ENCODE measurements at regions not wholly inside any gene's neighbourhood (a gene's known extent, or its start where the extent isn't known, plus 50 kb on each side); places are given as distances from the start of the nearest gene placed in this dataset.
"Not testable (repeated sequence)": the region's sequence is repeated elsewhere in the genome, so short reads cannot be mapped to it uniquely, and the experiment has no call there.

DNA sequence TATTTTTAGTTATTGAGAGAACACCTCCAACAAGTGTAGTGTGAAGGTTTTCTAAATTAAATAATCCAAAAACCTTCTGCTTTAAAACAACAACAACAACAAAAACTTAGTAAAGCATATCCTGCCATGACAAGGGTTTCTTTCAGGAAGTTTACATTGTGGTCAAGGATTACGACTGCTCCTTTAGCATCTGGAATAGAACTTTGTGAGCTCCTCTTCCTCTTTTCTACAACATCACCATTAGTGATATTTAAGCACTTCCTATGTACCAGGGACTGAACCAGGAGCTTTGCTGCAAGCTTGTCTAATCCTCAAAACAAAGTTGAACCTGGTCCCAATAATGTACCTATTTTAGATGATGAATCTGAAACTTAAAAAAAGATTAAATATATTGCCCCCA is 315.4 kb upstream of the KITLG start:
- no peaks in the 10 kb centered on the region for H3K4me1 ChIP-seq (ENCODE audit: insufficient read depth, low read length)
- H3K9me3 ChIP-seq (ENCODE audit: low read depth, low read length) = no peaks in the 10 kb centered on the region
- H3K27me3 ChIP-seq (ENCODE audit: insufficient read depth, low read length) = no peaks in the 10 kb centered on the region
- no peak overlapping the region for H3K4me3 ChIP-seq (ENCODE audit: low read length)

DNA sequence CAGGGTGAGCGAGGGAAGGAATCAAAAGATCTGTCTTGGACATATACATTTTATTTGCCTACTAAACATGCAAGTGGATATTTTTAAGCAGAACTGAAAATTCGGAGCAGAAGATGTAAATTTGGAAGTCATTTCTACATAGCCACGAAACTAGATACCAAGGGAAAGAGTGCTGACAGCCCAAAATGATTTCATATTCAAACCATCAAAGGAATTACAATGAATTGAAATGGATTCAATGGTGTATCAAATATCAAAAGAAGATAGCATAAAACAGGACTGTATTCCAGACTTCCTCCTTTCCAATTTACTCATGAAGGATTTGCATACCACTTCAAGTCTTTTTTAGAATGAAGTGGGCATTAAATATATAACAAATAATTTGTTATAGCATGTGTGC is 313.5 kb upstream of the KITLG start:
- no peak overlapping the region for H3K4me3 ChIP-seq (ENCODE audit: low read length)
- H3K27me3 ChIP-seq (ENCODE audit: insufficient read depth, low read length) = no peaks in the 10 kb centered on the region
- no peaks in the 10 kb centered on the region for H3K4me1 ChIP-seq (ENCODE audit: insufficient read depth, low read length)
- H3K9me3 ChIP-seq (ENCODE audit: low read depth, low read length) = no peaks in the 10 kb centered on the region

DNA sequence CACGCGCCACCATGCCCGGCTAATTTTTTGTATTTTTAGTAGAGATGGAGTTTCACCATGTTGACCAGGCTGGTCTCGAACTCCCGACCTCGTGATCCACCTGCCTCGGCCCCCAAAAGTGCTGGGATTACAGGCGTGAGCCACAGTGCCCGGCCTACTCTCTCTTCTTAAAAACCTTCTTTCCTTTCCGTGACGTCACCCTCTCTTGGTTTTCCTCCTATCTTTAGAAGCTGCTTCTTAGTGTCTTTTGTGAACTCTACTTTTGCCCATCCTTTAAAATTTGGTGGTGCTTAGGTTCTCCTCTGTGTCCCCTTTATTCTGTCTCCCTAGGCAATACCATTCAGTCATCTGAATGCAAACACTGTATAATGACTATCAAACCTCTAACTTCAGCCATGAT is 311.2 kb upstream of the KITLG start:
- H3K4me1 ChIP-seq (ENCODE audit: insufficient read depth, low read length); H3K27me3 ChIP-seq (ENCODE audit: insufficient read depth, low read length); H3K4me3 ChIP-seq (ENCODE audit: low read length); H3K9me3 ChIP-seq (ENCODE audit: low read depth, low read length): not testable (repeated sequence)

GRCh38 chr12:88889326-88890110 is 309.2 kb upstream of the KITLG start:
- H3K27me3 ChIP-seq (ENCODE audit: insufficient read depth, low read length) = no peaks in the 10 kb centered on the region
- no peaks in the 10 kb centered on the region for H3K4me1 ChIP-seq (ENCODE audit: insufficient read depth, low read length)
- no peak overlapping the region for H3K4me3 ChIP-seq (ENCODE audit: low read length)
- no peaks in the 10 kb centered on the region for H3K9me3 ChIP-seq (ENCODE audit: low read depth, low read length)

- H3K9me3 ChIP-seq (ENCODE audit: low read depth, low read length) = no peaks in the 10 kb centered on the region
- H3K4me3 ChIP-seq (ENCODE audit: low read length) = no peak overlapping the region
- no peaks in the 10 kb centered on the region for H3K27me3 ChIP-seq (ENCODE audit: insufficient read depth, low read length)
- no peaks in the 10 kb centered on the region for H3K4me1 ChIP-seq (ENCODE audit: insufficient read depth, low read length)
Measured at GRCh38 chr12:88884600-88884999, 304.3 kb upstream of the KITLG start.

- Histone ChIP-seq H3K4me3 (ENCODE audit: low read length) (no peak overlapping the region), H3K9me3 (ENCODE audit: low read depth, low read length) (no peaks in the 10 kb centered on the region), H3K27me3 (ENCODE audit: insufficient read depth, low read length) (no peaks in the 10 kb centered on the region), H3K4me1 (ENCODE audit: insufficient read depth, low read length) (no peaks in the 10 kb centered on the region)
Measured at GRCh38 chr12:88882662-88883061, 302.4 kb upstream of the KITLG start.

DNA sequence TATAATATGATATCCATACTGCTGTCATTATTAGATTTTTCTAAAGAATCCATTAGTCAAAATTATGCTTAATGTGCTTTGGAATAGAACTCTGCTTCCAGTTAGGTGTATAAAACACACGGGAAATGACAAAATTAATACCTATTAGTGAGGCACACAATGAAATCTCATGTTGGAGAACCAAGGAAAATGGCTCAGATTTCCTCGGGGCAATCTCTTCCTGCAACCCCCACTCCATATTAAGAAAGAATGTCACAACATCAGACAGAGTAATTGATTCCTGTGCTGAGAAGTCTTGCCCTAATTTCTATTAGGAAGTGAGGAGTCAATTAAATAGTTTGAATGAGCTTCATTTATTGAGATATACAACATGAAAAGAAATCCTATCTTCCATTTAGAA is 299.8 kb upstream of the KITLG start:
- no peak overlapping the region for H3K4me3 ChIP-seq (ENCODE audit: low read length)
- no peaks in the 10 kb centered on the region for H3K27me3 ChIP-seq (ENCODE audit: insufficient read depth, low read length)
- H3K9me3 ChIP-seq (ENCODE audit: low read depth, low read length) = no peaks in the 10 kb centered on the region
- no peaks in the 10 kb centered on the region for H3K4me1 ChIP-seq (ENCODE audit: insufficient read depth, low read length)

DNA sequence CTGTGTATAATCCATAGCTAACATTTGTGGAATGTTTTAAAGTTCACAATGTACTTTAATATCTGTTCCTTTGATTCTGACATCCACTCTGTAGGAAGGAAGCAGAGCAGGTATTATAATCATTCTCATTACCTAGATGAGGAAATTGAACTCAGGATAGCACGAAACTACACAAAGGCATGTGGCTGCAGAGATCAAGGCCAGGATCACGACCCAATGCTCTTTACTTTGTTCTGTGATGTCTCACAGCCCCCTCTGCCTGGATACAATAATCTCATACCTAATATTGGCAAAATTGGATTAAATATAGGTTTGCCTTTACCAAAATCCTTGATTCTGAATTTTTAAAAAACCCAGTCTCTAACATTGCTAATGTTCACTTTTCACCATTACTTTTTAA is 298.0 kb upstream of the KITLG start:
- Histone ChIP-seq H3K4me1 (ENCODE audit: insufficient read depth, low read length) (no peaks in the 10 kb centered on the region), H3K27me3 (ENCODE audit: insufficient read depth, low read length) (no peaks in the 10 kb centered on the region), H3K4me3 (ENCODE audit: low read length) (no peak overlapping the region), H3K9me3 (ENCODE audit: low read depth, low read length) (no peaks in the 10 kb centered on the region)

- Histone ChIP-seq H3K4me3 (ENCODE audit: low read length) (no peak overlapping the region), H3K9me3 (ENCODE audit: low read depth, low read length) (no peaks in the 10 kb centered on the region), H3K27me3 (ENCODE audit: insufficient read depth, low read length) (no peaks in the 10 kb centered on the region), H3K4me1 (ENCODE audit: insufficient read depth, low read length) (no peaks in the 10 kb centered on the region)
Measured at GRCh38 chr12:88876857-88877256, 296.6 kb upstream of the KITLG start.

- no peaks in the 10 kb centered on the region for H3K9me3 ChIP-seq (ENCODE audit: low read depth, low read length)
Measured at GRCh38 chr12:88870000-88870737, 289.9 kb upstream of the KITLG start.

DNA sequence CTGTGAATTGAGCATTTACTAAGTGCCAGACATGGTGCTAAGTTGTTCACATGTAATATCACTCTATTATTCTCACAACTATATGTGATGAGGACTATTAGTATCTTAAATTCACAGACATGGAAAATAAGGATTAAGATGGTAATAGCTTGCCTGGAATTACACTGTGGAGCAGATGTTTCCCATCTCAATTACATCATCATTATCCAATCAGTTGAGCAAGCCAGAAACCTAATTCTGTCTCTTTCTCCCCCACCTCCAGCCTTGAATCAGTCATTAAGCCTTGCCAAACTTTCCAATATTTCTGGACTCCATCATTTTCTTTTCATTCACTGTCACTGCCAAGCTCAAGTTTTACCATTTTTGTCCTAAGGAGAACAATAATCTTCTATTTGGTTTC is 287.8 kb upstream of the KITLG start:
- Histone ChIP-seq H3K4me1 (ENCODE audit: insufficient read depth, low read length) (no peaks in the 10 kb centered on the region), H3K27me3 (ENCODE audit: insufficient read depth, low read length) (no peaks in the 10 kb centered on the region), H3K9me3 (ENCODE audit: low read depth, low read length) (no peaks in the 10 kb centered on the region), H3K4me3 (ENCODE audit: low read length) (no peak overlapping the region)

More at GRCh38 chr12:88870000-88870737, 289.9 kb upstream of the KITLG start:
- H3K4me3 ChIP-seq (ENCODE audit: low read length) = no peak overlapping the region
- no peaks in the 10 kb centered on the region for H3K27me3 ChIP-seq (ENCODE audit: insufficient read depth, low read length)
- no peaks in the 10 kb centered on the region for H3K4me1 ChIP-seq (ENCODE audit: insufficient read depth, low read length)

- no peak overlapping the region for H3K4me3 ChIP-seq (ENCODE audit: low read length)
- H3K4me1 ChIP-seq (ENCODE audit: insufficient read depth, low read length) = no peaks in the 10 kb centered on the region
- H3K9me3 ChIP-seq (ENCODE audit: low read depth, low read length) = no peaks in the 10 kb centered on the region
- H3K27me3 ChIP-seq (ENCODE audit: insufficient read depth, low read length) = no peaks in the 10 kb centered on the region
Measured at GRCh38 chr12:88867510-88867909, 287.2 kb upstream of the KITLG start.

DNA sequence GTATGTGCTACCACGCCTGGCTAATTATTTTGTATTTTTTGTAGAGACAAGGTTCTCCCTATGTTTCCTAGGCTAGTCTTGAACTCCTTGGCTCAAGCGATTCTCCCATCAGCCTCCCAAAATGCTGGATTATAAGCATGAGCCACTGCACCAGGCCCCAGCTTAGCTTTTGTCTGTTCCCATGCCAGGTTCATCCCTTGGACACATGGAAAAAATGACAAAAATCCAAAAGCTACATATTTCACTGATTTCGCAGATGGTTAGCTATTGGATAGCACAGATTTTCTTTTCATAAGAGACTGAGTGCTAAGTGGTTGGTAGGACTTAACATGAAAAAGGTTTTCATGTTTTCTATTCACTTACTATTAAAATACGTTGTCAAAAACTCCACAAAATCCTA is 286.6 kb upstream of the KITLG start:
- H3K9me3 ChIP-seq (ENCODE audit: low read depth, low read length) = no peaks in the 10 kb centered on the region
- H3K4me3 ChIP-seq (ENCODE audit: low read length) = no peak overlapping the region
- H3K4me1 ChIP-seq (ENCODE audit: insufficient read depth, low read length) = no peaks in the 10 kb centered on the region
- no peaks in the 10 kb centered on the region for H3K27me3 ChIP-seq (ENCODE audit: insufficient read depth, low read length)

DNA sequence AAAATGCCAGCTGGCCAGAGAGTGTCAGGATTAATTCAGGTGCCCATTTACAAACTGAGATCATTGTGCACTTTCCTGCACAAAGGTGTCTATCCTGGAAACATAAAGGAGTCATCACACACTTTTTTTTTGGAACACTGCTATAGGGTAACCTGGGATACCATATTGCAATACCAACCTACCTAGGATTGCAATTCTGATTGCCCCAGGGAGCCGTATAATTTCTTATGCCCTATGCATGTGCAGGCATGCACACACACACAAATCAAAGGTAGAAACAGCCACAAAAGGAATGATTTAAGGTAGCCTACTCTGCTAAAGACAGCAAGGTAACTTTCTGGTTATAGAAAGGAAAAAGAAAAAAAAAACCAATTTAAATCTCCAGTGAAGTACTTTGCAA is 285.3 kb upstream of the KITLG start:
- H3K4me1 ChIP-seq (ENCODE audit: insufficient read depth, low read length) = no peaks in the 10 kb centered on the region
- no peak overlapping the region for H3K4me3 ChIP-seq (ENCODE audit: low read length)
- H3K27me3 ChIP-seq (ENCODE audit: insufficient read depth, low read length) = no peaks in the 10 kb centered on the region
- no peaks in the 10 kb centered on the region for H3K9me3 ChIP-seq (ENCODE audit: low read depth, low read length)

DNA sequence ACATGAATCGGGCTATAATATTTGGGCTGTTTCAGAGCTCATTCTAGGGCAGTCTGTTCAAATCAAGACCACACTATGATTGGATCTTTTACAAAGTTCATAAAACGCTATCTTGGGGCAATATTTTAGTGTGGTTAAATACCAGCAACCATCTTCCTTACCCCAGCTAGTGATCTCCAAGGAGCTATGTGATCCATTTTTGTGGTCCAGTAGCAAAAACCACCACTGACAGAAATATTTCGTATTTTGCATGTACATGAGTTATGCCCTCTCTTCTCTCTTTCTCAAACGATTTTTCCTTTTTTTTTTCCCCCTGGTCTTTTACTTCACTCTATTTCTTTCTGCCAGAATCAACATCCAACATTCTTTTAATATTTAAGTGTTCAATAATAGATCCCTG is 280.6 kb upstream of the KITLG start:
- Histone ChIP-seq H3K4me1 (ENCODE audit: insufficient read depth, low read length) (no peaks in the 10 kb centered on the region), H3K27me3 (ENCODE audit: insufficient read depth, low read length) (no peaks in the 10 kb centered on the region), H3K4me3 (ENCODE audit: low read length) (no peak overlapping the region), H3K9me3 (ENCODE audit: low read depth, low read length) (no peaks in the 10 kb centered on the region)

- no peaks in the 10 kb centered on the region for H3K9me3 ChIP-seq (ENCODE audit: low read depth, low read length)
- H3K27me3 ChIP-seq (ENCODE audit: insufficient read depth, low read length) = no peaks in the 10 kb centered on the region
- H3K4me3 ChIP-seq (ENCODE audit: low read length) = no peak overlapping the region
- H3K4me1 ChIP-seq (ENCODE audit: insufficient read depth, low read length) = no peaks in the 10 kb centered on the region
Measured at GRCh38 chr12:88856201-88856600, 275.9 kb upstream of the KITLG start.
